ENCODE measurements at regions not wholly inside any gene's neighbourhood (a gene's known extent, or its start where the extent isn't known, plus 50 kb on each side); places are given as distances from the start of the nearest gene placed in this dataset.
A peak's percentile ranks its signal among the peaks of the same experiment; 100 is the strongest.

DNA sequence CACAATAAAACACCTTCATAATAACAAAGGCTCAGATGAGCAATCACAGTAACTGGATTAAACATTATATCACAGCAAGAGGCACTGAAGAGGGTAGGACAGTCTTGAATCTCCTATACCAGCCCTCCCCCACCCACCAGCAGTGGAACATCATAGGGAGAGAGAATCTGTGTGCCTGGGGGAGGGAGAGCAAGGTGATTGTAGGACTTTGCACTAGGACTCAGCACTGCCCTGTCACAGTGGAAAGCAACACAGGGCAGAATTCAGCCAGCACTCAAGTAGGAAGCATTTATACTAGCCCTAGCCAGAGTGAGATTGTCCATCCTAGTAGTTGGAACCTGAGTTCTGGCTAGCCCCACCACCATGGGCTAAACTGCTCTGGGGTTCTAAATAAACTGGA lies 400.2 kb downstream of the HAO1 start (continued):
- TF ChIP-seq SMARCE1 (IDR thresholded peaks at IDR 0.05; ENCODE audit: borderline replicate concordance), result no peak
- no peak for TF ChIP-seq ZNF335 (CRISPR knock-in tag; IDR thresholded peaks at IDR 0.05)
- TF ChIP-seq, protein P1, sequence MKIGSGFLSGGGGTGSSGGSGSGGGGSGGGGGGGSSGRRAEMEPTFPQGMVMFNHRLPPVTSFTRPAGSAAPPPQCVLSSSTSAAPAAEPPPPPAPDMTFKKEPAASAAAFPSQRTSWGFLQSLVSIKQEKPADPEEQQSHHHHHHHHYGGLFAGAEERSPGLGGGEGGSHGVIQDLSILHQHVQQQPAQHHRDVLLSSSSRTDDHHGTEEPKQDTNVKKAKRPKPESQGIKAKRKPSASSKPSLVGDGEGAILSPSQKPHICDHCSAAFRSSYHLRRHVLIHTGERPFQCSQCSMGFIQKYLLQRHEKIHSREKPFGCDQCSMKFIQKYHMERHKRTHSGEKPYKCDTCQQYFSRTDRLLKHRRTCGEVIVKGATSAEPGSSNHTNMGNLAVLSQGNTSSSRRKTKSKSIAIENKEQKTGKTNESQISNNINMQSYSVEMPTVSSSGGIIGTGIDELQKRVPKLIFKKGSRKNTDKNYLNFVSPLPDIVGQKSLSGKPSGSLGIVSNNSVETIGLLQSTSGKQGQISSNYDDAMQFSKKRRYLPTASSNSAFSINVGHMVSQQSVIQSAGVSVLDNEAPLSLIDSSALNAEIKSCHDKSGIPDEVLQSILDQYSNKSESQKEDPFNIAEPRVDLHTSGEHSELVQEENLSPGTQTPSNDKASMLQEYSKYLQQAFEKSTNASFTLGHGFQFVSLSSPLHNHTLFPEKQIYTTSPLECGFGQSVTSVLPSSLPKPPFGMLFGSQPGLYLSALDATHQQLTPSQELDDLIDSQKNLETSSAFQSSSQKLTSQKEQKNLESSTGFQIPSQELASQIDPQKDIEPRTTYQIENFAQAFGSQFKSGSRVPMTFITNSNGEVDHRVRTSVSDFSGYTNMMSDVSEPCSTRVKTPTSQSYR (CRISPR knock-in tag; IDR thresholded peaks at IDR 0.05; ENCODE audit: borderline replicate concordance), result peak; percentile 55; the same call in 1 of the 2 replicates
- peak; percentile 45; the same call in 1 of the 2 replicates for TF ChIP-seq HNF4G (IDR thresholded peaks at IDR 0.05; ENCODE audit: borderline replicate concordance, low read depth, low read length)
- no peak for TF ChIP-seq HNF4G (CRISPR knock-in tag; IDR thresholded peaks at IDR 0.05; ENCODE audit: borderline replicate concordance, low read depth)

DNA sequence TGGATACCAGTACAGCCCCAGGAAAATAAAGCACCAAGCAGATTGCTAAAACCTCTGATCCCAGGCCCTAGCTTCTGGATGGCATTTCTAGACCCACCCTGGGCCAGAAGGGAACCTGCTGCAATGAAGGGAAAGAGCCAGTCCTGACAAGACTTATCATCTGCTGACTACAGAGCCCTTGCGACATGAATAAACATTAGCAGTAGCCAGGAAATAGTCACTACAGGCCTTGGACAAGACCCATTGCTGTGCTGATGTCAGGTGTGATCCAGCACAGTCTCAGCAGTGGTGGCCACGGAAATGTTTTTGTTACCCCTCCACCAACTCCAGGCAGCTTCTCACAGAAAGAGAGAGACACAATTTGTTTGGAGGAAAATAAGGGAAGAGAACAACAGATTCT lies 399.3 kb downstream of the HAO1 start:
- ChIA-PET POLR2A (no interaction called here), CTCF (ENCODE audit: low intra/inter-chr PET ratio, low total read pairs) (no interaction called here)
- no peak overlapping the region for H3K4me3 ChIP-seq (replicated peaks in 1 of 3; ENCODE audit: insufficient read depth in 1 of 3, low read depth in 2 of 3, low read length in 3 of 3)
- H3K4me1 ChIP-seq (ENCODE audit: insufficient read depth, low read length), result peaks cover 7% of the 10 kb centered on the region; the same call in 1 of the 2 replicates
- no peaks in the 10 kb centered on the region for H3K36me3 ChIP-seq (replicated peaks in 1 of 2; ENCODE audit: control insufficient read depth in 1 of 2, insufficient read depth in 2 of 2, low read length in 2 of 2)
- in situ Hi-C loops (cut with HindIII; ENCODE audit: extremely low pct_ligation_motif_present, low pct_unique_long_range_greater_than_20kb), result no loop called here
- no peaks in the 10 kb centered on the region for H3K27me3 ChIP-seq (ENCODE audit: control insufficient read depth in 1 of 2, insufficient read depth in 2 of 2, low read length in 2 of 2)
- no TSS peak for BruUV-seq (replicated peaks)
- H3K4me2 ChIP-seq (ENCODE audit: low read depth, low read length), result no peak overlapping the region
- DNase-seq (ENCODE audit: low spot score) (no peak), FAIRE-seq (no peak), ATAC-seq (peak; percentile 62)
- H3K9me3 ChIP-seq (ENCODE audit: low read length), result peaks cover 33% of the 10 kb centered on the region; the same call in 1 of the 2 replicates
- H3K9ac ChIP-seq (ENCODE audit: insufficient read depth, low read depth, low read length), result no peak overlapping the region
- no peaks in the 10 kb centered on the region for H4K20me1 ChIP-seq (ENCODE audit: insufficient read depth, low read length)
- 29% methylated on average over 2 of the region's 2 CpGs for WGBS (ENCODE audit: low lambda C conversion rate)
- no peaks in the 10 kb centered on the region for H3K79me2 ChIP-seq (ENCODE audit: insufficient read depth, low read length)
- intact Hi-C loops (cut with micrococcal nuclease; ENCODE audit: unreplicated experiment), result no loop called here
- no peak overlapping the region for H3K27ac ChIP-seq (ENCODE audit: extremely low read length, insufficient read depth, low read length)
- no peak overlapping the region for H2AFZ ChIP-seq (ENCODE audit: low read length)
- TF ChIP-seq ATAD3A (CRISPR knock-in tag; IDR thresholded peaks at IDR 0.05), result no peak
- no peak for TF ChIP-seq JARID2 (CRISPR knock-in tag; IDR thresholded peaks at IDR 0.05; ENCODE audit: insufficient replicate concordance)
- TF ChIP-seq, protein P2, sequence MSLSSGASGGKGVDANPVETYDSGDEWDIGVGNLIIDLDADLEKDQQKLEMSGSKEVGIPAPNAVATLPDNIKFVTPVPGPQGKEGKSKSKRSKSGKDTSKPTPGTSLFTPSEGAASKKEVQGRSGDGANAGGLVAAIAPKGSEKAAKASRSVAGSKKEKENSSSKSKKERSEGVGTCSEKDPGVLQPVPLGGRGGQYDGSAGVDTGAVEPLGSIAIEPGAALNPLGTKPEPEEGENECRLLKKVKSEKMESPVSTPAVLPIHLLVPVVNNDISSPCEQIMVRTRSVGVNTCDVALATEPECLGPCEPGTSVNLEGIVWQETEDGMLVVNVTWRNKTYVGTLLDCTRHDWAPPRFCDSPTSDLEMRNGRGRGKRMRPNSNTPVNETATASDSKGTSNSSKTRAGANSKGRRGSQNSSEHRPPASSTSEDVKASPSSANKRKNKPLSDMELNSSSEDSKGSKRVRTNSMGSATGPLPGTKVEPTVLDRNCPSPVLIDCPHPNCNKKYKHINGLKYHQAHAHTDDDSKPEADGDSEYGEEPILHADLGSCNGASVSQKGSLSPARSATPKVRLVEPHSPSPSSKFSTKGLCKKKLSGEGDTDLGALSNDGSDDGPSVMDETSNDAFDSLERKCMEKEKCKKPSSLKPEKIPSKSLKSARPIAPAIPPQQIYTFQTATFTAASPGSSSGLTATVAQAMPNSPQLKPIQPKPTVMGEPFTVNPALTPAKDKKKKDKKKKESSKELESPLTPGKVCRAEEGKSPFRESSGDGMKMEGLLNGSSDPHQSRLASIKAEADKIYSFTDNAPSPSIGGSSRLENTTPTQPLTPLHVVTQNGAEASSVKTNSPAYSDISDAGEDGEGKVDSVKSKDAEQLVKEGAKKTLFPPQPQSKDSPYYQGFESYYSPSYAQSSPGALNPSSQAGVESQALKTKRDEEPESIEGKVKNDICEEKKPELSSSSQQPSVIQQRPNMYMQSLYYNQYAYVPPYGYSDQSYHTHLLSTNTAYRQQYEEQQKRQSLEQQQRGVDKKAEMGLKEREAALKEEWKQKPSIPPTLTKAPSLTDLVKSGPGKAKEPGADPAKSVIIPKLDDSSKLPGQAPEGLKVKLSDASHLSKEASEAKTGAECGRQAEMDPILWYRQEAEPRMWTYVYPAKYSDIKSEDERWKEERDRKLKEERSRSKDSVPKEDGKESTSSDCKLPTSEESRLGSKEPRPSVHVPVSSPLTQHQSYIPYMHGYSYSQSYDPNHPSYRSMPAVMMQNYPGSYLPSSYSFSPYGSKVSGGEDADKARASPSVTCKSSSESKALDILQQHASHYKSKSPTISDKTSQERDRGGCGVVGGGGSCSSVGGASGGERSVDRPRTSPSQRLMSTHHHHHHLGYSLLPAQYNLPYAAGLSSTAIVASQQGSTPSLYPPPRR (CRISPR knock-in tag; IDR thresholded peaks at IDR 0.05; ENCODE audit: borderline replicate concordance), result no peak
- TF ChIP-seq MIER2 (CRISPR knock-in tag; IDR thresholded peaks at IDR 0.05), result no peak
- TF ChIP-seq, protein P3, sequence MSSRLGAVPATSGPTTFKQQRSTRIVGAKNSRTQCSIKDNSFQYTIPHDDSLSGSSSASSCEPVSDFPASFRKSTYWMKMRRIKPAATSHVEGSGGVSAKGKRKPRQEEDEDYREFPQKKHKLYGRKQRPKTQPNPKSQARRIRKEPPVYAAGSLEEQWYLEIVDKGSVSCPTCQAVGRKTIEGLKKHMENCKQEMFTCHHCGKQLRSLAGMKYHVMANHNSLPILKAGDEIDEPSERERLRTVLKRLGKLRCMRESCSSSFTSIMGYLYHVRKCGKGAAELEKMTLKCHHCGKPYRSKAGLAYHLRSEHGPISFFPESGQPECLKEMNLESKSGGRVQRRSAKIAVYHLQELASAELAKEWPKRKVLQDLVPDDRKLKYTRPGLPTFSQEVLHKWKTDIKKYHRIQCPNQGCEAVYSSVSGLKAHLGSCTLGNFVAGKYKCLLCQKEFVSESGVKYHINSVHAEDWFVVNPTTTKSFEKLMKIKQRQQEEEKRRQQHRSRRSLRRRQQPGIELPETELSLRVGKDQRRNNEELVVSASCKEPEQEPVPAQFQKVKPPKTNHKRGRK (CRISPR knock-in tag; IDR thresholded peaks at IDR 0.05), result no peak
- no peak for TF ChIP-seq SUZ12 (IDR thresholded peaks at IDR 0.05; ENCODE audit: low read depth, low read length)
- no peak for TF ChIP-seq ZFP36 (IDR thresholded peaks at IDR 0.05; ENCODE audit: borderline replicate concordance, low read depth, low read length, partially characterized antibody)
- TF ChIP-seq ZNF468 (CRISPR knock-in tag; IDR thresholded peaks at IDR 0.05), result no peak
- no peak for TF ChIP-seq ESRRA (CRISPR knock-in tag; IDR thresholded peaks at IDR 0.05; ENCODE audit: low read depth)
- no peak for TF ChIP-seq ZNF251 (CRISPR knock-in tag; IDR thresholded peaks at IDR 0.05)
- no peak for TF ChIP-seq ZNF343 (CRISPR knock-in tag; IDR thresholded peaks at IDR 0.05)
